K562 (cell line): ENCODE measurements at regions not wholly inside any gene's neighbourhood (a gene's known extent, or its start where the extent isn't known, plus 50 kb on each side); places are given as distances from the start of the nearest gene placed in this dataset.

Source experiments
- ATAC-seq: fragments of 200-7000 bp; cut with Tn5 transposase; 3 replicates; pipeline ENCODE4 v1.9.1; 2020; ENCODE audit warnings: moderate library complexity
- BruUV-seq: library from RNA; stranded (reverse); fragments of 400-500 nt; replicated peaks from 2 replicates; lab custom pipeline; 2021; lab: Mats Ljungman, UMichigan
- CTCF ChIA-PET: fragments of 300-600 bp; formaldehyde crosslinking; extraction: SDS; loops from one replicate; lab custom pipeline; 2021; ENCODE audit warnings: low intra/inter-chr PET ratio; lab: Yijun Ruan, JAX
- POLR2A ChIA-PET: fragments of 300-600, 350-650 bp; sonication (Branson Sonifier 250); formaldehyde crosslinking; extraction: SDS; loops from one replicate; lab custom pipeline; 2021; ENCODE audit warnings: antibody characterized with exemption, inconsistent platforms; lab: Yijun Ruan, JAX
- DNase-seq, 4 experiments: peaks; one replicate each; pipeline versions ENCODE4 v3.0.0 to v3.0.0-alpha.2; 2011 to 2018; ENCODE audit warnings: low spot score in 3 of 4, mixed read lengths in 3 of 4; ENCODE audit errors: extremely low read depth in 1 of 4
- FAIRE-seq: peaks from 2 replicates; lab custom pipeline; 2011; peaks lifted over from hg19 to GRCh38; lab: Jason Lieb, UNC
- H2AFZ ChIP-seq: 2 replicates; pipeline ENCODE4 v1.6.0; 2011; ENCODE audit warnings: low read depth, low read length, control low read depth, inconsistent platforms
- H3K27ac ChIP-seq: fragments of 200-600 bp; 3 replicates; pipeline ENCODE4 v1.8.0; 2011; ENCODE audit warnings: low read depth, mild to moderate bottlenecking, control low read depth, inconsistent platforms, low read length, moderate library complexity, mixed read lengths; ENCODE audit errors: extremely low read depth
- H3K27me3 ChIP-seq, 2 experiments: fragments of 300-600 bp in 1 of 2; 2 replicates in 1 of 2; 3 replicates in 1 of 2; pipeline versions ENCODE4 v1.6.0 to v1.8.0; 2011; ENCODE audit warnings: inconsistent platforms in 2 of 2, low read length in 2 of 2, mild to moderate bottlenecking in 1 of 2, mixed read lengths in 1 of 2, moderate library complexity in 1 of 2; ENCODE audit not compliant: control insufficient read depth in 2 of 2, insufficient read depth in 2 of 2
- H3K36me3 ChIP-seq: fragments of 300-600 bp; 3 replicates; pipeline ENCODE4 v1.8.0; 2011; ENCODE audit warnings: mild to moderate bottlenecking, low read length, inconsistent platforms; ENCODE audit not compliant: control insufficient read depth, insufficient read depth
- H3K4me1 ChIP-seq, 2 experiments: fragments of 200-600 bp in 1 of 2; replicated peaks in 1 of 2; 2 replicates in 1 of 2; 3 replicates in 1 of 2; pipeline versions ENCODE4 v1.5.1 to v1.8.0; 2011; ENCODE audit warnings: inconsistent platforms in 2 of 2, low read length in 2 of 2, mild to moderate bottlenecking in 1 of 2, mixed read lengths in 1 of 2, moderate library complexity in 1 of 2; ENCODE audit not compliant: control insufficient read depth in 2 of 2, insufficient read depth in 2 of 2
- H3K4me2 ChIP-seq: 2 replicates; pipeline ENCODE4 v1.6.1; 2011; ENCODE audit warnings: low read length, control low read depth, inconsistent platforms, mixed read lengths; ENCODE audit not compliant: insufficient read depth
- H3K4me3 ChIP-seq: fragments of 200-600 bp; sonication (generic), shearing (Covaris generic); 2 replicates; pipeline ENCODE4 v1.5.1; 2016; ENCODE audit warnings: control low read depth, inconsistent platforms
- H3K79me2 ChIP-seq: fragments of 200-600 bp; 3 replicates; pipeline ENCODE4 v1.8.0; 2011; ENCODE audit warnings: low read length, inconsistent platforms; ENCODE audit not compliant: control insufficient read depth, insufficient read depth
- H3K9ac ChIP-seq, 2 experiments: 2 replicates each; pipeline versions ENCODE4 v1.6.0 to v1.6.1; 2011; ENCODE audit warnings: low read depth in 2 of 2, low read length in 2 of 2, control low read depth in 1 of 2, inconsistent platforms in 1 of 2, mild to moderate bottlenecking in 1 of 2, mixed read lengths in 1 of 2; ENCODE audit not compliant: insufficient read depth in 1 of 2
- H3K9me1 ChIP-seq: one replicate; pipeline ENCODE4 v1.6.0; 2011; ENCODE audit warnings: inconsistent platforms, mild to moderate bottlenecking, low read length, moderate library complexity; ENCODE audit not compliant: control insufficient read depth, insufficient read depth
- H3K9me3 ChIP-seq: replicated peaks from 2 replicates; pipeline ENCODE4 v1.5.1; 2011; ENCODE audit warnings: low read depth, low read length, inconsistent platforms; ENCODE audit not compliant: control insufficient read depth, insufficient read depth
- H4K20me1 ChIP-seq: replicated peaks from 2 replicates; pipeline ENCODE4 v1.6.1; 2011; ENCODE audit warnings: low read length, inconsistent platforms, mixed read lengths; ENCODE audit not compliant: control insufficient read depth, insufficient read depth
- HNRNPH1 ChIP-seq: fragments of 200-400 bp; formaldehyde crosslinking; optimal IDR thresholded peaks from 2 replicates; pipeline ENCODE3; 2017; ENCODE audit warnings: low read depth, mild to moderate bottlenecking, low read length, moderate library complexity
- RAD21 ChIP-seq, 2 experiments: fragments of 250-450 bp in 1 of 2; fragments of 450-650 bp in 1 of 2; sonication (Bioruptor Pico) in 1 of 2; formaldehyde crosslinking in 1 of 2; IDR thresholded peaks in 1 of 2; conservative IDR thresholded peaks in 1 of 2; 2 replicates each; pipeline versions ENCODE4 v1.4.0 to v1.8.0; 2020 to 2022; ENCODE audit warnings: mild to moderate bottlenecking in 2 of 2, moderate library complexity in 1 of 2
- TAF15 ChIP-seq: fragments of 200-400 bp; formaldehyde crosslinking; IDR thresholded peaks from 2 replicates; pipeline ENCODE4 v1.6.1; 2017; ENCODE audit warnings: mild to moderate bottlenecking, low read depth, low read length, moderate library complexity
- ZNF143 ChIP-seq: sonication (generic); formaldehyde crosslinking; IDR thresholded peaks from 2 replicates; pipeline ENCODE4 v1.9.0; 2022; ENCODE audit warnings: mild to moderate bottlenecking, missing genetic modification reagents
- WGBS: fragments of 100-300 bp; shearing (Covaris generic); methylation state at CpG from one replicate; pipeline ENCODE4 v1.1.6; 2016; ENCODE audit warnings: low coverage, mixed read lengths; ENCODE audit not compliant: insufficient coverage; ENCODE audit errors: missing lambda C conversion rate; 5-methylcytosine and 5-hydroxymethylcytosine counted together
- in situ Hi-C: fragments of 300-500 bp; cut with MboI; formaldehyde crosslinking; loops from 4 replicates; pipeline ENCODE4 v1.15.0; 2018; ENCODE audit warnings: inconsistent platforms, mixed read lengths
- intact Hi-C: fragments of 100-400 bp; cut with micrococcal nuclease; formaldehyde crosslinking; loops from 2 replicates; pipeline ENCODE4 v1.14.2; 2022
- TF ChIP-seq, protein P1 (sequence below): fragments of 250-450 bp; sonication (Bioruptor Pico); IDR thresholded peaks from 2 replicates; pipeline ENCODE4 v1.4.0; 2020
- TF ChIP-seq, protein P2 (sequence below): sonication (generic); formaldehyde crosslinking; IDR thresholded peaks from 2 replicates; pipeline ENCODE4 v1.8.0; 2022; ENCODE audit warnings: mild to moderate bottlenecking, missing genetic modification reagents
- TF ChIP-seq, protein P3 (sequence below), 3 experiments: IDR thresholded peaks in 2 of 3; conservative IDR thresholded peaks in 1 of 3; 2 replicates each; pipeline ENCODE4 v1.5.1; 2011 to 2012; ENCODE audit warnings: low read length in 3 of 3, mild to moderate bottlenecking in 3 of 3, control low read depth in 2 of 3, improper control_type of control experiment in 1 of 3, inconsistent platforms in 1 of 3, low read depth in 1 of 3, mixed read lengths in 1 of 3, moderate library complexity in 1 of 3; ENCODE audit not compliant: insufficient read depth in 2 of 3

- TF ChIP-seq, protein P1, sequence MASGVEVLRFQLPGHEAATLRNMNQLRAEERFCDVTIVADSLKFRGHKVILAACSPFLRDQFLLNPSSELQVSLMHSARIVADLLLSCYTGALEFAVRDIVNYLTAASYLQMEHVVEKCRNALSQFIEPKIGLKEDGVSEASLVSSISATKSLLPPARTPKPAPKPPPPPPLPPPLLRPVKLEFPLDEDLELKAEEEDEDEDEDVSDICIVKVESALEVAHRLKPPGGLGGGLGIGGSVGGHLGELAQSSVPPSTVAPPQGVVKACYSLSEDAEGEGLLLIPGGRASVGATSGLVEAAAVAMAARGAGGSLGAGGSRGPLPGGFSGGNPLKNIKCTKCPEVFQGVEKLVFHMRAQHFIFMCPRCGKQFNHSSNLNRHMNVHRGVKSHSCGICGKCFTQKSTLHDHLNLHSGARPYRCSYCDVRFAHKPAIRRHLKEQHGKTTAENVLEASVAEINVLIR, result no peak
- TF ChIP-seq TAF15 (no peak), ZNF143 (no peak), HNRNPH1 (no peak)
- TF ChIP-seq, all 486 proteins: peak for 0
These were observed 86.5 kb downstream of the ICOS start (continued) for GRCh38 chr2:204023088-204023487.

GRCh38 chr2:204024503-204024902 is 87.9 kb downstream of the ICOS start:
- DNase-seq (peak in 3 of 4 experiments; percentile 2 to 11 (median 4)), FAIRE-seq (no peak), ATAC-seq (no peak)
- CTCF ChIA-PET, result no interaction called here
- Histone ChIP-seq H3K4me2 (no peak overlapping the region), H3K9ac (no peak overlapping the region), H3K9me3 (no peaks in the 10 kb centered on the region), H3K27me3 (no peaks in the 10 kb centered on the region), H3K79me2 (no peaks in the 10 kb centered on the region), H4K20me1 (no peaks in the 10 kb centered on the region), H3K9me1 (no peaks in the 10 kb centered on the region), H2AFZ (no peak overlapping the region), H3K4me3 (no peak overlapping the region), H3K4me1 (no peaks in the 10 kb centered on the region), H3K27ac (no peak overlapping the region), H3K36me3 (no peaks in the 10 kb centered on the region)
- TF ChIP-seq, protein P2, sequence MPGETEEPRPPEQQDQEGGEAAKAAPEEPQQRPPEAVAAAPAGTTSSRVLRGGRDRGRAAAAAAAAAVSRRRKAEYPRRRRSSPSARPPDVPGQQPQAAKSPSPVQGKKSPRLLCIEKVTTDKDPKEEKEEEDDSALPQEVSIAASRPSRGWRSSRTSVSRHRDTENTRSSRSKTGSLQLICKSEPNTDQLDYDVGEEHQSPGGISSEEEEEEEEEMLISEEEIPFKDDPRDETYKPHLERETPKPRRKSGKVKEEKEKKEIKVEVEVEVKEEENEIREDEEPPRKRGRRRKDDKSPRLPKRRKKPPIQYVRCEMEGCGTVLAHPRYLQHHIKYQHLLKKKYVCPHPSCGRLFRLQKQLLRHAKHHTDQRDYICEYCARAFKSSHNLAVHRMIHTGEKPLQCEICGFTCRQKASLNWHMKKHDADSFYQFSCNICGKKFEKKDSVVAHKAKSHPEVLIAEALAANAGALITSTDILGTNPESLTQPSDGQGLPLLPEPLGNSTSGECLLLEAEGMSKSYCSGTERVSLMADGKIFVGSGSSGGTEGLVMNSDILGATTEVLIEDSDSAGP (CRISPR knock-in tag), result no peak
- TF ChIP-seq, protein P3, sequence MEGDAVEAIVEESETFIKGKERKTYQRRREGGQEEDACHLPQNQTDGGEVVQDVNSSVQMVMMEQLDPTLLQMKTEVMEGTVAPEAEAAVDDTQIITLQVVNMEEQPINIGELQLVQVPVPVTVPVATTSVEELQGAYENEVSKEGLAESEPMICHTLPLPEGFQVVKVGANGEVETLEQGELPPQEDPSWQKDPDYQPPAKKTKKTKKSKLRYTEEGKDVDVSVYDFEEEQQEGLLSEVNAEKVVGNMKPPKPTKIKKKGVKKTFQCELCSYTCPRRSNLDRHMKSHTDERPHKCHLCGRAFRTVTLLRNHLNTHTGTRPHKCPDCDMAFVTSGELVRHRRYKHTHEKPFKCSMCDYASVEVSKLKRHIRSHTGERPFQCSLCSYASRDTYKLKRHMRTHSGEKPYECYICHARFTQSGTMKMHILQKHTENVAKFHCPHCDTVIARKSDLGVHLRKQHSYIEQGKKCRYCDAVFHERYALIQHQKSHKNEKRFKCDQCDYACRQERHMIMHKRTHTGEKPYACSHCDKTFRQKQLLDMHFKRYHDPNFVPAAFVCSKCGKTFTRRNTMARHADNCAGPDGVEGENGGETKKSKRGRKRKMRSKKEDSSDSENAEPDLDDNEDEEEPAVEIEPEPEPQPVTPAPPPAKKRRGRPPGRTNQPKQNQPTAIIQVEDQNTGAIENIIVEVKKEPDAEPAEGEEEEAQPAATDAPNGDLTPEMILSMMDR (IDR thresholded peaks at IDR 0.05 in 2 of 3, conservative IDR thresholded peaks at IDR 0.05 in 1 of 3; ENCODE audit: insufficient read depth in 2 of 3, low read depth in 1 of 3, low read length in 3 of 3), result peak in 2 of 3 experiments; percentile 37 to 38; a peak in 2 of 6 replicates
- TF ChIP-seq RAD21 (CRISPR knock-in tag; conservative IDR thresholded peaks at IDR 0.05 in 1 of 2, IDR thresholded peaks at IDR 0.05 in 1 of 2), result peak; percentile 29 to 45
- POLR2A ChIA-PET, result no interaction called here
- 0% methylated on average over 1 of the region's 1 CpG for WGBS
- intact Hi-C loops, result no loop called here
- no TSS peak for BruUV-seq
- in situ Hi-C loops, result no loop called here
